OCI-LY7 (cell line): ENCODE measurements at regions not wholly inside any gene's neighbourhood (a gene's known extent, or its start where the extent isn't known, plus 50 kb on each side); places are given as distances from the start of the nearest gene placed in this dataset.

Experiments used
- EZH2phosphoT487 ChIP-seq: fragments of 200-600 bp; sonication (generic); IDR thresholded peaks from 2 replicates; pipeline ENCODE4 v1.6.1; 2018; ENCODE audit warnings: low read depth, borderline replicate concordance, mild to moderate bottlenecking, mixed run types, antibody characterized with exemption, low read length, moderate library complexity, mixed read lengths
- TF ChIP-seq, protein P1 (sequence below): fragments of 200-600 bp; sonication (generic); conservative IDR thresholded peaks from 2 replicates; pipeline ENCODE4 v1.5.1; 2014; ENCODE audit warnings: mild to moderate bottlenecking, antibody characterized with exemption, low read length, moderate library complexity, mixed read lengths

DNA sequence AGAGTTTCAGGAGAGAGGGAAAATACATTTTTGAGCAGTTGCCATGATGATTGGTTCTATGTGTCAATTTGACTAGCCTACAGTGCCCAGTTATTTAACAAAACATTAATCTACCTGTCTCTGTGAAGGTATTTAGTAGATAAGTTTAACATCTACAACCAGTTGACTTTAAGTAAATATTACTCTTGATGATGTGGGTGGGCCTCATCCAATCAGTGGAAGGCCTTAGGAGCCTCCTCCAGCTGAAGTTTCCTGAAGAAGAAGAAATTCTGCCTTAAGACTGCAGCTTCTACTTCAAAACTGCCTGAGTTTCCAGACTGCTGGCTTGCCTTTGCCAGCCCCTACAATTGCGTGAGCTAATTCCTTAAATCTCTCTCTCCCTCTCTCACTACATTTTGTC is 93.6 kb downstream of the OXSM start:
- TF ChIP-seq, protein P1, sequence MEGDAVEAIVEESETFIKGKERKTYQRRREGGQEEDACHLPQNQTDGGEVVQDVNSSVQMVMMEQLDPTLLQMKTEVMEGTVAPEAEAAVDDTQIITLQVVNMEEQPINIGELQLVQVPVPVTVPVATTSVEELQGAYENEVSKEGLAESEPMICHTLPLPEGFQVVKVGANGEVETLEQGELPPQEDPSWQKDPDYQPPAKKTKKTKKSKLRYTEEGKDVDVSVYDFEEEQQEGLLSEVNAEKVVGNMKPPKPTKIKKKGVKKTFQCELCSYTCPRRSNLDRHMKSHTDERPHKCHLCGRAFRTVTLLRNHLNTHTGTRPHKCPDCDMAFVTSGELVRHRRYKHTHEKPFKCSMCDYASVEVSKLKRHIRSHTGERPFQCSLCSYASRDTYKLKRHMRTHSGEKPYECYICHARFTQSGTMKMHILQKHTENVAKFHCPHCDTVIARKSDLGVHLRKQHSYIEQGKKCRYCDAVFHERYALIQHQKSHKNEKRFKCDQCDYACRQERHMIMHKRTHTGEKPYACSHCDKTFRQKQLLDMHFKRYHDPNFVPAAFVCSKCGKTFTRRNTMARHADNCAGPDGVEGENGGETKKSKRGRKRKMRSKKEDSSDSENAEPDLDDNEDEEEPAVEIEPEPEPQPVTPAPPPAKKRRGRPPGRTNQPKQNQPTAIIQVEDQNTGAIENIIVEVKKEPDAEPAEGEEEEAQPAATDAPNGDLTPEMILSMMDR: no peak
- TF ChIP-seq EZH2phosphoT487: no peak
